HG03139 (cell line): ENCODE measurements at regions not wholly inside any gene's neighbourhood (a gene's known extent, or its start where the extent isn't known, plus 50 kb on each side); places are given as distances from the start of the nearest gene placed in this dataset.
A peak's percentile ranks its signal among the peaks of the same experiment; 100 is the strongest.
"Not testable (repeated sequence)": the region's sequence is repeated elsewhere in the genome, so short reads cannot be mapped to it uniquely, and the experiment has no call there.

Source experiments
- ATAC-seq: cut with Tn5 transposase; IDR thresholded peaks from one replicate; pipeline ENCODE4 v1.9.1; 2021; ENCODE audit not compliant: unreplicated experiment

GRCh38 chr4:145298885-145299284 is 118.5 kb upstream of the OTUD4 start:
- peak; percentile 14 for ATAC-seq

GRCh38 chr4:145297556-145297955 is 117.2 kb upstream of the OTUD4 start:
- no peak for ATAC-seq

GRCh38 chr4:145295547-145295946 is 115.2 kb upstream of the OTUD4 start:
- ATAC-seq = no peak

GRCh38 chr4:145295122-145295521 is 114.7 kb upstream of the OTUD4 start:
- ATAC-seq = no peak

DNA sequence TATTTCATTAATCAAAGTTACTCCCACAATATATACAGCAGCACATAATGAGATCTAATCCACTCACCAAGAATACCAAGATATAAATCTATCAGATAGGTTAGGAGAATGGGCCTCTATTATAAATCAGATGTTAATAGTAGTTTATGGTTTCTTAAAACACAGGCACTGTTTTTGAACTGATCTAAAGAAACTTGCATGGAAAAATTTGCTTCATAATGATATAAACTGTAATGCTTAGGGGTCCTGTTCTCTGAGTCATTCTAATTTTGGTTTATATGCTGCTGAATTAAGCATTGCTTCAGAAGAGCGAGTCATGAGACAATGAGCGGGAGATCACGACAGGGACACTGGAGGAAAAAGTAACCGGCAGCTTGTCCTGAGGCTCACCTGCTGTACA is 113.3 kb upstream of the OTUD4 start:
- no peak for ATAC-seq

DNA sequence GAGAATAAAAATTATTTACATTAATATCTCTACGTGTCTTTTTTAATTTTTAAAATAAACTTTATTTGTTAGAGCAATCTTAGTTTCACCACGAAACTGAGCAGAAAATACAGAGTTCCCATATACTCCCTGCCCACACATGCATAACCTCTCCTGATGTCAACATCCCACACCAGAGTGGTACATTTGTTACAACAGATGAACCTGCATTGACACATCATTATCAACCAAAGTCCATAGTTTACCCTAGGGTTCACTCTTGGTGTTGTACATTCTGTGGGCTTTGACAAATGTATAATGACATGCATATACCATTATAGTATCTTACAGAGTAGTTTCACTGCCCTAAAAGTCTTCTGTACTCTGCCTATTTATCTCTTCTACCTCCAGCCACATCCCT is 110.6 kb upstream of the OTUD4 start:
- ATAC-seq = no peak

GRCh38 chr4:145289403-145290076 is 109.2 kb upstream of the OTUD4 start:
- ATAC-seq = no peak

GRCh38 chr4:145287351-145287750 is 107.0 kb upstream of the OTUD4 start:
- no peak for ATAC-seq

GRCh38 chr4:145285928-145286327 is 105.5 kb upstream of the OTUD4 start:
- ATAC-seq = no peak

DNA sequence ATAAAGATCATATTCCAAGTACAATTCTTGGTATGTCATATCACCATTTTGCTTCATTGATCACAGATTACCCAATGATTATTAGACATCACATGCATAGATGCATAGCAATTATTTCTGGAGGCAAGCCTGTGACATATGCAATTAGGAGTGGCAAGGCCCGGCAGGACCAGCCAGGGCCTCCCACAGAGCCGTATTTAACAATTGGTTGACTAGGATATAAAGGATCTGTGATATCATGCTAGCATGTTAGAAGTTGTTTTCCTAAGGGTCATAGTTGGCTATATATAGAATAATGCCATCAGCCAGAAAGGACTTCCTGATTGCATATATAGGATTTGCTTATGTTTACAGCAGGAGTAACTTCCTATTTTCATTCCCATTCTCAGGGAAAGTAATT is 103.5 kb upstream of the OTUD4 start:
- ATAC-seq = no peak

- ATAC-seq = no peak
Observed at GRCh38 chr4:145281951-145282350, 101.6 kb upstream of the OTUD4 start.

DNA sequence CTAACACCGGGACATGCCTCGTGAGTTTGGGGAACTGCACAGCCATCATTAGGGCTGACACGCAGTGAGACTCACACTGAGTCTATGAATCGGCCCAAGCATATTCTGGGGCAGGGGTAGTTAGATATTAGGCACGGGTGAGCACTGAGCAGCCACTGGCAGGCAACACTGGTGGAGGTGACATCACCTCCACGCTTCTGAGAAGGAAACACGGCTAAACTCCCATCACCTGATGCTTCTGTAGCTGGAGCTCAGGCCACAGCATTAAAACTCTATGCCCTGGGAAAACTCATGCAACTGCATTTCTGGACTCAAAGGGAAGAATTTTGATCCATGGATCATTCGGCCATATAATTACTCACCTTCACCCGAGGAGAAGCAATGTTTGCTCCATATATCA is 100.8 kb upstream of the OTUD4 start:
- ATAC-seq = no peak

GRCh38 chr4:145280541-145280940 is 100.2 kb upstream of the OTUD4 start:
- no peak for ATAC-seq

DNA sequence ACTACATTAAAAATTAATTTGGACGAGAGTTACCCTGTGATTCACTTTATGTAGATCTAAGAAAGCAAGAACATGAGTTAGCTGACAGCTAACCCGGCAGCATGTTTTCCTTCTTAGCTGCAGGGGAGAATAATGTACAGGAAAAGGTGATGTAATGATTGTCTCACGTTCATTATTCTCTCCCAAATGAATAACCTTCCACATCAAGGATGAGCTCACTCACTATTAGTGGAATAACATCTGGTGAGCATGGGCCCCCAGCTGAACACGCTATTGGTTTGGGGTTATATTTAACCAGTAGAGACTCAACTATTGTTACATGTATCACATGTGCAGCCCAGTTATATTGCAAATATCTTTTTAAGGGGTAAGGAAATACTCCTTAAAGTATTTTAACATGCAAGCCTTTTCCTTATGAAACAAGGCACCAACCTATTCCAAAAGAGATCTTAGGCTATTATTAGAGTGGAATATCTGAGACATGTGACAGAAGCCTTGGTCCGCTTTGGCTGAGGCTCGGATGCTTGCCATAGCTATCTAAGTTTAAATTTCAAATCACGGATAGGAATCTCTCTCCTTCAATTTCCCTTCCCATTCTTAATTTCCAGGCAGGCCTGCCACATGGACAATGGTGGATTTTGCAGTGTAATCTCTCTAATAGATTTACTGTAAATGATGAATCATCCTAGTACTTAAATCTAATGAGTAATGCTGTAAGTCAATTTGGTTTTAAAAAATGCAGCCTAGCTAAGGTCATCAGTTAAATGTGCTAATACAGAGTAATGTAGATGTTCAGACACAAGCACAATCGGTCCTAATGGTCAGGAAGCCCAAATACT is 99.0 kb upstream of the OTUD4 start:
- no peak for ATAC-seq

DNA sequence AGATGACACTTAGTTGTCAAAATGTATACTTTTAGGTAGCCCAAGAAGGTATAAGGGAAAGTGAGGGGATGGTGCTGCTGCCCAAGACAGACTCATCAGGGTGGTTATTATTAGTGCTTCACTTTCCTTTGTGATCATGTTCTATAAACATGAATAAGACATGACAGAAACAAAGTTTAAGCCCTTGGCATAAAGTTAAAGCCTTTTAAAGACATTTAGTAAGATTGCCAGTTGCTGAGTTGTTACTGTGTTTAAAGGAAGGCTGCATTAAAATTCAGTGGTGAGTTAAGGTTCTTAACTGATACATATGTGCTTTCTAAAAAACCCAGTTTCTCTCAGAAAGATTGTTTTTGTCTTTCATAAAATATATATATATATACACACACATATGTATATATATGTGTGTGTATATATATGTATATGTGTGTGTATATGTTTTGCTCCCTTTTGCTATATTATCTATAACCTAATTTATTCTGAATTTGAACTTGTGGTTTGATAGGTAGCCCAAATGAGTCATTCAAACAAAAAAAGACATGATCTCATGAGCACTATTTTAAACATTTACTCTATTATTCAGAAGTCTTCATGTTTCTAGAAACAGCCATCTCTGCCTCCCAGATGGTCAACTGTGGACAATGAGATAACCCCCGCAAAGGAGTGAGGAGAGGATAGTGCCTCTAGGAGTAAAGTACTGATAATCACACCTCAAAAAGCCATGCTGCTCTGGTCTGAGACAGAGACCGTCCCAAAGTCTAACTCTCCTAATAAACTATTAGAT is 98.1 kb upstream of the OTUD4 start:
- ATAC-seq = no peak

DNA sequence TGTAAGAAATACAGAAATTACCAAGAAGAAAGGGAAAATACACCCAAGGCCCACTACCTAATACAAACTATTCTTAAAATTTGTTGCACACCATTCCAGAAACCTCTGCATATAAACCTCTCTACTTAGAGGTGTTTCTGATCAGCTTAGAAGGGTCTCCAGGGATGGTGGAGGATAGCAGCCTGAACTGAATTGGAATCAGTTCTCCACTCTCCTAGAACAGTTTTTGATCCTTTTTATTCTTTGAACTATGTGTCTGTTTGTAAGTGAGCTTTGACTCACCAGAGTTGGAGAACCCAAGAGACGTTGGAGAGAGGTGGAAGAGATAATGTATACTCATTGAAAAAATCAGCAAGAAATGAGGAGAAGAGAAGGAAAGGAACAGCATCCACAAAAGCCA is 96.6 kb upstream of the OTUD4 start:
- ATAC-seq = no peak

DNA sequence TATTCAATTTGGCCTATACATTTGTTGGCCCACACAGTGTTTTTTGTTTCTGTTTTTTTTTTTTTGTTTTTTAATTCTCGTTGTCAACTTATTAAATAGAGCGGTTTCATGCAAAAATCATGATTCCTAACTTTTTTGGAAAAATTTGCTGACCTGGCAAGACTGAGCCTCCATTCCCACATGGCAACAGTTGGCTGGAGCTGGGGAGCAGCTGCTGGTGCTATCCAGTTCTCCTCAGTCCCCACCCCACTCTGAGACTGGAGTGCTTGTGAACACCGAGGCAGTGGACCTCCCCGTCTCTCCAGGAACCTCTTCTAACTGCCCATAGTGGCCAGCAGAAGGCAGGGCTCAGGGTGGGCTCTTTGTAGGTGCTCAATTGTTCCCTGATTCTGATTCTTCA is 95.7 kb upstream of the OTUD4 start:
- no peak for ATAC-seq

- ATAC-seq = no peak
Observed at GRCh38 chr4:145271194-145271593, 90.8 kb upstream of the OTUD4 start.

GRCh38 chr4:145266881-145267280 is 86.5 kb upstream of the OTUD4 start:
- ATAC-seq = no peak

DNA sequence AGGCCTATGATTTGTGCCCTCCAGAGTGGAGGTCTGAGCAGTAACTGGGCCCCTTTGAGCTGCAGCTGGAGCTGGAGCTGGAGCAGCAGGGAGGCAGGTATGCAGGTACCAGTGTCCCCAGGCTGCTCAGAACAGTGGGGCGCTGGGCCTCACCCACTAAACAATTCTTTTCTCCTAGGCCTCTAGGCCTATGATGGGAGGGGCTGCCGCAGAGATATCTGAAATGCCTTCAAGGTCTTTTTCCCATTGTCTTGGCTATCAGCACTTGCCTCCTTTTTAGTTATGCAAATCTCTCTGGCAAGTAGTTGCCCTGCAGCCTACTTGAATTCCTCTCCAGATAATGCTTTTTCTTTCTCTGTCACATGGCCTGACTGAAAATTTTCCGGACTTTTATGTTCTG is 79.7 kb upstream of the OTUD4 start:
- ATAC-seq = no peak

GRCh38 chr4:145255311-145255710 is 74.9 kb upstream of the OTUD4 start:
- ATAC-seq = not testable (repeated sequence)

DNA sequence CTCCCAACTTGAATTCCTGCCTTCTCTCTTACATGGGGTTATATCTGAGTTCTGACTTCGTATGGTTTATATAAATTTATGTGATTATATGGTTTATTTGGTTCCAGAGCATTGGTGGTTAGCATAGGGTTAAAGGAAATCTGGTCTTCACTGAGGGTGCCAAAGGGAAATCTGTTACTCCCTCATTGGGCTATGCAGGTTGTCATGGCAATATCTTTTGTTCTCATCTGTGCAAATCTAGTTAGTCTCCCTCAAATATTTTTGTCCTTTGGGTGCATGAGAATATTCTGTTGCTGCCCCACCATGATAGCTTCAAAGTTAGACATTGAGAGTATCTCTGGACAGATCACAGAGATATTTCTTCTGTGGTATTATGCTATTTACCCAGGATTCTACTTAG is 71.8 kb upstream of the OTUD4 start:
- ATAC-seq = no peak
